Activated B cell treated with CpG ODN at 0.5 μM for 24 hours (primary cell): ENCODE measurements at regions not wholly inside any gene's neighbourhood (a gene's known extent, or its start where the extent isn't known, plus 50 kb on each side); places are given as distances from the start of the nearest gene placed in this dataset.

Experiments used
- ATAC-seq: fragments of 200-7000 bp; cut with Tn5 transposase; one replicate; pipeline ENCODE4 v1.10.0; 2021; ENCODE audit warnings: low read depth, mild to moderate bottlenecking, moderate library complexity
- CTCF ChIA-PET: fragments of 350-600 bp; sonication (Branson Sonifier 250); formaldehyde crosslinking; loops from one replicate; lab custom pipeline; 2021; ENCODE audit warnings: antibody characterized with exemption; lab: Charles Lee
- POLR2A ChIA-PET: fragments of 350-600 bp; sonication (Branson Sonifier 250); formaldehyde crosslinking; loops from one replicate; lab custom pipeline; 2021; ENCODE audit warnings: antibody characterized with exemption; lab: Charles Lee
- DNase-seq: peaks from one replicate; pipeline ENCODE4 v3.0.0; 2022
- H3K27ac Mint-ChIP-seq: one replicate; pipeline ENCODE4 v1.8.0; 2020; ENCODE audit warnings: mixed read lengths
- H3K27me3 Mint-ChIP-seq: one replicate; pipeline ENCODE4 v1.8.0; 2021; ENCODE audit warnings: mixed read lengths
- H3K36me3 Mint-ChIP-seq: one replicate; pipeline ENCODE4 v1.8.0; 2021; ENCODE audit warnings: low read depth, mixed read lengths
- H3K4me1 Mint-ChIP-seq: one replicate; pipeline ENCODE4 v1.8.0; 2021; ENCODE audit warnings: mixed read lengths
- H3K4me3 Mint-ChIP-seq: one replicate; pipeline ENCODE4 v1.8.0; 2020; ENCODE audit warnings: mild to moderate bottlenecking, mixed read lengths
- H3K9me3 Mint-ChIP-seq: one replicate; pipeline ENCODE4 v1.8.0; 2020; ENCODE audit warnings: mixed read lengths
- intact Hi-C: fragments of 100-400 bp; cut with micrococcal nuclease; formaldehyde crosslinking; loops from one replicate; pipeline ENCODE4 v1.15.1; 2024
- TF ChIP-seq, protein P1 (sequence below): fragments of 200-600 bp; IDR thresholded peaks from one replicate; pipeline ENCODE4 v1.8.0; 2022; ENCODE audit warnings: antibody characterized with exemption, mild to moderate bottlenecking

DNA sequence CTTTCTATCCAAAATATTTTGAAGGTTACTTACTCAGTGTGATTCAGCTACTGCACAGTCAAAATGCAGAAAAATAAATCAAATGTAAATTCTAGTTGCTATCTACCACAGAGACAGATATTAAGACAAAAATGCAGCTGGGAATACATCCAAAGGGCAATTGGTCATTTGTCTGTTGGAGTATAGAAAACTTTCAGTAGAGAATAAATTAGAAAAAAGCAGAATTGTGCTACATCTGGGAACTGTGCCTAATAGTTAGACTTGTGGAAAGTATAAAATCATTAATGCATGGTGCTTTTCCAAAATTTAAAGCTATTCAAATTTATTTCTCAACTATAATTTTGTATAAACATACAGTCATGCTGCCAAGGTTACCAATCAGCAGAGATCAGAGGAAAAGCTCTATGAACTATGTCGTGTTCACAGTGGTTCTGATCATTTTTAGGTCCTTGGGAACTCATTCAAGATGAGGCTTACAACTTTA, 1635.8 kb downstream of the PCDH9 start:
- TF ChIP-seq, protein P1, sequence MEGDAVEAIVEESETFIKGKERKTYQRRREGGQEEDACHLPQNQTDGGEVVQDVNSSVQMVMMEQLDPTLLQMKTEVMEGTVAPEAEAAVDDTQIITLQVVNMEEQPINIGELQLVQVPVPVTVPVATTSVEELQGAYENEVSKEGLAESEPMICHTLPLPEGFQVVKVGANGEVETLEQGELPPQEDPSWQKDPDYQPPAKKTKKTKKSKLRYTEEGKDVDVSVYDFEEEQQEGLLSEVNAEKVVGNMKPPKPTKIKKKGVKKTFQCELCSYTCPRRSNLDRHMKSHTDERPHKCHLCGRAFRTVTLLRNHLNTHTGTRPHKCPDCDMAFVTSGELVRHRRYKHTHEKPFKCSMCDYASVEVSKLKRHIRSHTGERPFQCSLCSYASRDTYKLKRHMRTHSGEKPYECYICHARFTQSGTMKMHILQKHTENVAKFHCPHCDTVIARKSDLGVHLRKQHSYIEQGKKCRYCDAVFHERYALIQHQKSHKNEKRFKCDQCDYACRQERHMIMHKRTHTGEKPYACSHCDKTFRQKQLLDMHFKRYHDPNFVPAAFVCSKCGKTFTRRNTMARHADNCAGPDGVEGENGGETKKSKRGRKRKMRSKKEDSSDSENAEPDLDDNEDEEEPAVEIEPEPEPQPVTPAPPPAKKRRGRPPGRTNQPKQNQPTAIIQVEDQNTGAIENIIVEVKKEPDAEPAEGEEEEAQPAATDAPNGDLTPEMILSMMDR = no peak
- no peak for ATAC-seq
- H3K36me3 Mint-ChIP-seq = no peaks in the 10 kb centered on the region
- ChIA-PET CTCF (no interaction called here), POLR2A (no interaction called here)
- no peak overlapping the region for H3K27ac Mint-ChIP-seq
- DNase-seq = no peak
- H3K4me1 Mint-ChIP-seq = no peaks in the 10 kb centered on the region
- intact Hi-C loops = no loop called here
- no peaks in the 10 kb centered on the region for H3K27me3 Mint-ChIP-seq
- H3K4me3 Mint-ChIP-seq = no peak overlapping the region
- H3K9me3 Mint-ChIP-seq = peaks cover 7% of the 10 kb centered on the region

DNA sequence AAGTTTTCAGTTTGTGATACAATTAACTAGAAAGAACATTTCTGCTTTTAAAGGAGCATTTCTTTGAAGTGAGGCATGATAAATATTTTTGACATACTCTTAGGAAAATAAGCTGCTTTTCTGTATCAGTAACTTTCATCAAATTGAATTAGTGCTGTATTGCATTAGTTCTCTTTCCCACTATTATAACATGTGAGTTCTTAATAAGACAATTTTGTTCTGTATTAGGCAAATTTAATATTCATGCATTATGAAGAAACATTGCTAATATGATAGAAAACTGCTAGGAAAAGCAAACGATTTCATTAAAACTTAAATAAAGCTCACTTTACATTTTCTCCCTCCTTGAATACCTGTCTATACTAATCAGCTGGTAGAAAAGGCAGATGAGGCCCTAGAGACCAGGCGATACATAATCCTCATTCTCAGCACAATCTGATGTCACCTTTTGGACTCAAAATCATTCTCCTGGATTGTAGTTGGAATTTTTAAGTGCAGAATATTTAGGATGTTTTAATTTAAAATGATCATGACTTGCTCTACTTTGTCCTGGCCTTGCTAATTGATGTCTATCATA, 1636.8 kb downstream of the PCDH9 start:
- H3K9me3 Mint-ChIP-seq = peaks cover 7% of the 10 kb centered on the region
- DNase-seq (no peak), ATAC-seq (no peak)
- no peak overlapping the region for H3K4me3 Mint-ChIP-seq
- no peaks in the 10 kb centered on the region for H3K36me3 Mint-ChIP-seq
- no peak overlapping the region for H3K27ac Mint-ChIP-seq
- CTCF ChIA-PET = no interaction called here
- H3K4me1 Mint-ChIP-seq = no peaks in the 10 kb centered on the region
- H3K27me3 Mint-ChIP-seq = no peaks in the 10 kb centered on the region
- POLR2A ChIA-PET = no interaction called here
- intact Hi-C loops = no loop called here
- TF ChIP-seq, protein P1 = no peak

DNA sequence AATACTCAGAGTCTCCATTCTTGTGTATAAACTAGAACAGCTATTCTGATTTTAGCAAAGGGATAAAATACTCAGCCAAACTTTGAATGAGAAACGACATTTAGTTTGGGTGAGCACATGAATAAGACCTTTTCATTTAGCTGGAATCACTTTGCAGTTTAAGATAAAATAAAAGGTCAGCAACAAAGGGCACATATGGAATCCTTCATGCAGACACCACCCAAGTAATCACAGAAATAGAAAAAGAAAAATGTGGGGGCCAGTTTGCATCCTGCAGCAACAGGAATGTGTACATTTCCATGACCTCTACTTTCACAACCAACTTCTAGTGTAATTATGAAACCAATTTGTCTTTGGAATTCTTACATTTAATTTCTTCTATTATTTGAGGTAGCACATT, 1637.4 kb downstream of the PCDH9 start:
- Mint-ChIP-seq H3K36me3 (no peaks in the 10 kb centered on the region), H3K27ac (no peak overlapping the region), H3K27me3 (no peaks in the 10 kb centered on the region), H3K4me3 (no peak overlapping the region), H3K9me3 (peaks cover 7% of the 10 kb centered on the region), H3K4me1 (no peaks in the 10 kb centered on the region)
- no peak for DNase-seq
- POLR2A ChIA-PET = no interaction called here
- CTCF ChIA-PET = no interaction called here
- intact Hi-C loops = no loop called here
- no peak for ATAC-seq
- TF ChIP-seq, protein P1 = no peak

GRCh38 chr13:65585346-65585745, 1644.8 kb downstream of the PCDH9 start:
- Mint-ChIP-seq H3K27ac (no peak overlapping the region), H3K36me3 (no peaks in the 10 kb centered on the region), H3K9me3 (peaks cover 8% of the 10 kb centered on the region), H3K4me1 (no peaks in the 10 kb centered on the region), H3K27me3 (no peaks in the 10 kb centered on the region), H3K4me3 (no peak overlapping the region)
- ATAC-seq (no peak), DNase-seq (no peak)
- TF ChIP-seq, protein P1 = no peak
- ChIA-PET CTCF (no interaction called here), POLR2A (no interaction called here)
- intact Hi-C loops = no loop called here

- intact Hi-C loops = no loop called here
- H3K4me3 Mint-ChIP-seq = no peak overlapping the region
- ChIA-PET CTCF (no interaction called here), POLR2A (no interaction called here)
- ATAC-seq (no peak), DNase-seq (no peak)
- no peaks in the 10 kb centered on the region for H3K27me3 Mint-ChIP-seq
- no peaks in the 10 kb centered on the region for H3K36me3 Mint-ChIP-seq
- TF ChIP-seq, protein P1 = no peak
- H3K9me3 Mint-ChIP-seq = peaks cover 2% of the 10 kb centered on the region
- H3K27ac Mint-ChIP-seq = no peak overlapping the region
- no peaks in the 10 kb centered on the region for H3K4me1 Mint-ChIP-seq
Measured at GRCh38 chr13:65584126-65584525, 1646.0 kb downstream of the PCDH9 start.
